ENCODE measurements at regions not wholly inside any gene's neighbourhood (a gene's known extent, or its start where the extent isn't known, plus 50 kb on each side); places are given as distances from the start of the nearest gene placed in this dataset.

GRCh38 chr2:34102339-34102738 is 503.2 kb upstream of the FAM98A start:
- Histone ChIP-seq H3K9ac (ENCODE audit: low read depth, low read length, poor library complexity, severe bottlenecking) (no peak overlapping the region), H3K4me2 (ENCODE audit: low read depth, low read length, poor library complexity, severe bottlenecking) (no peak overlapping the region), H3K9me2 (replicated peaks; ENCODE audit: low read depth, low read length) (no peaks in the 10 kb centered on the region), H3K4me3 (ENCODE audit: low read length, poor library complexity, severe bottlenecking) (no peak overlapping the region), H4K20me1 (ENCODE audit: insufficient read depth, low read length, poor library complexity, severe bottlenecking) (no peaks in the 10 kb centered on the region), H3K79me2 (ENCODE audit: insufficient read depth, low read length) (no peaks in the 10 kb centered on the region), H2AFZ (ENCODE audit: low read length) (no peak overlapping the region), H3F3A (ENCODE audit: low read depth) (no peaks in the 10 kb centered on the region), H3K36me3 (ENCODE audit: insufficient read depth, low read length) (no peaks in the 10 kb centered on the region), H3K4me1 (ENCODE audit: insufficient read depth, low read length, poor library complexity, severe bottlenecking) (no peaks in the 10 kb centered on the region), H3K27me3 (ENCODE audit: insufficient read depth, low read length, poor library complexity, severe bottlenecking) (no peaks in the 10 kb centered on the region), H3K9me3 (ENCODE audit: insufficient read depth, low read depth, low read length) (no peaks in the 10 kb centered on the region)
- no peak for TF ChIP-seq EZH2phosphoT487 (IDR thresholded peaks at IDR 0.05; ENCODE audit: borderline replicate concordance)
- TF ChIP-seq, protein P1, sequence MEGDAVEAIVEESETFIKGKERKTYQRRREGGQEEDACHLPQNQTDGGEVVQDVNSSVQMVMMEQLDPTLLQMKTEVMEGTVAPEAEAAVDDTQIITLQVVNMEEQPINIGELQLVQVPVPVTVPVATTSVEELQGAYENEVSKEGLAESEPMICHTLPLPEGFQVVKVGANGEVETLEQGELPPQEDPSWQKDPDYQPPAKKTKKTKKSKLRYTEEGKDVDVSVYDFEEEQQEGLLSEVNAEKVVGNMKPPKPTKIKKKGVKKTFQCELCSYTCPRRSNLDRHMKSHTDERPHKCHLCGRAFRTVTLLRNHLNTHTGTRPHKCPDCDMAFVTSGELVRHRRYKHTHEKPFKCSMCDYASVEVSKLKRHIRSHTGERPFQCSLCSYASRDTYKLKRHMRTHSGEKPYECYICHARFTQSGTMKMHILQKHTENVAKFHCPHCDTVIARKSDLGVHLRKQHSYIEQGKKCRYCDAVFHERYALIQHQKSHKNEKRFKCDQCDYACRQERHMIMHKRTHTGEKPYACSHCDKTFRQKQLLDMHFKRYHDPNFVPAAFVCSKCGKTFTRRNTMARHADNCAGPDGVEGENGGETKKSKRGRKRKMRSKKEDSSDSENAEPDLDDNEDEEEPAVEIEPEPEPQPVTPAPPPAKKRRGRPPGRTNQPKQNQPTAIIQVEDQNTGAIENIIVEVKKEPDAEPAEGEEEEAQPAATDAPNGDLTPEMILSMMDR (conservative IDR thresholded peaks at IDR 0.05; ENCODE audit: low read length) = no peak

DNA sequence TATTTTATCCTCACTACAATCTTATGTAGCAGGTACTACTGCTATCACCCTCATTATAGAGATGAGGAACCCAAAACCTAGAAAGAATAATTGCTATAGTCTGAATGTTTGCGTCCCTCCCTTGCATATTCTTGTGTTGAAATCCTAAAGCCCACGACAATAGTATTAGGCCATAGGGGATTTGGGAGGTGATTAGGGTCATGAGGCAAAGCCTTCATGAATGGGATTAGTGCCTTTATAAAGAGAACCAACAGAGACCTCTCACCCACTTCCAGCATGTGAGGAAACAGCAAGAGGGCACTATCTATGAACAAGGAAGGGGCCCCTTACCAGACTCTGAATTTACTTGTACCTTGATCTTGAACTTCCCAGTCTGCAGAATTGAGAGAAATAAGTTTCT is 500.3 kb upstream of the FAM98A start:
- Histone ChIP-seq H3K9me3 (ENCODE audit: insufficient read depth, low read depth, low read length) (no peaks in the 10 kb centered on the region), H3K27me3 (ENCODE audit: insufficient read depth, low read length, poor library complexity, severe bottlenecking) (no peaks in the 10 kb centered on the region), H2AFZ (ENCODE audit: low read length) (no peak overlapping the region), H3K4me1 (ENCODE audit: insufficient read depth, low read length, poor library complexity, severe bottlenecking) (no peaks in the 10 kb centered on the region), H3K9me2 (replicated peaks; ENCODE audit: low read depth, low read length) (no peaks in the 10 kb centered on the region), H4K20me1 (ENCODE audit: insufficient read depth, low read length, poor library complexity, severe bottlenecking) (no peaks in the 10 kb centered on the region), H3K79me2 (ENCODE audit: insufficient read depth, low read length) (no peaks in the 10 kb centered on the region), H3F3A (ENCODE audit: low read depth) (no peaks in the 10 kb centered on the region), H3K9ac (ENCODE audit: low read depth, low read length, poor library complexity, severe bottlenecking) (no peak overlapping the region), H3K36me3 (ENCODE audit: insufficient read depth, low read length) (no peaks in the 10 kb centered on the region), H3K4me2 (ENCODE audit: low read depth, low read length, poor library complexity, severe bottlenecking) (no peak overlapping the region), H3K4me3 (ENCODE audit: low read length, poor library complexity, severe bottlenecking) (no peak overlapping the region)
- TF ChIP-seq, protein P1 (conservative IDR thresholded peaks at IDR 0.05; ENCODE audit: low read length) = no peak
- TF ChIP-seq EZH2phosphoT487 (IDR thresholded peaks at IDR 0.05; ENCODE audit: borderline replicate concordance) = no peak

- Histone ChIP-seq H3K9me3 (ENCODE audit: insufficient read depth, low read depth, low read length) (no peaks in the 10 kb centered on the region), H3K4me3 (ENCODE audit: low read length, poor library complexity, severe bottlenecking) (no peak overlapping the region), H2AFZ (ENCODE audit: low read length) (no peak overlapping the region), H3F3A (ENCODE audit: low read depth) (no peaks in the 10 kb centered on the region), H3K4me2 (ENCODE audit: low read depth, low read length, poor library complexity, severe bottlenecking) (no peak overlapping the region), H3K36me3 (ENCODE audit: insufficient read depth, low read length) (no peaks in the 10 kb centered on the region), H3K9ac (ENCODE audit: low read depth, low read length, poor library complexity, severe bottlenecking) (no peak overlapping the region), H3K27me3 (ENCODE audit: insufficient read depth, low read length, poor library complexity, severe bottlenecking) (no peaks in the 10 kb centered on the region), H3K79me2 (ENCODE audit: insufficient read depth, low read length) (no peaks in the 10 kb centered on the region), H4K20me1 (ENCODE audit: insufficient read depth, low read length, poor library complexity, severe bottlenecking) (no peaks in the 10 kb centered on the region), H3K9me2 (replicated peaks; ENCODE audit: low read depth, low read length) (no peaks in the 10 kb centered on the region), H3K4me1 (ENCODE audit: insufficient read depth, low read length, poor library complexity, severe bottlenecking) (no peaks in the 10 kb centered on the region)
- TF ChIP-seq, protein P1 (conservative IDR thresholded peaks at IDR 0.05; ENCODE audit: low read length) = no peak
- TF ChIP-seq EZH2phosphoT487 (IDR thresholded peaks at IDR 0.05; ENCODE audit: borderline replicate concordance) = no peak
These were observed 499.2 kb upstream of the FAM98A start for GRCh38 chr2:34098256-34098655.
